ENCODE measurements at regions not wholly inside any gene's neighbourhood (a gene's known extent, or its start where the extent isn't known, plus 50 kb on each side); places are given as distances from the start of the nearest gene placed in this dataset.

DNA sequence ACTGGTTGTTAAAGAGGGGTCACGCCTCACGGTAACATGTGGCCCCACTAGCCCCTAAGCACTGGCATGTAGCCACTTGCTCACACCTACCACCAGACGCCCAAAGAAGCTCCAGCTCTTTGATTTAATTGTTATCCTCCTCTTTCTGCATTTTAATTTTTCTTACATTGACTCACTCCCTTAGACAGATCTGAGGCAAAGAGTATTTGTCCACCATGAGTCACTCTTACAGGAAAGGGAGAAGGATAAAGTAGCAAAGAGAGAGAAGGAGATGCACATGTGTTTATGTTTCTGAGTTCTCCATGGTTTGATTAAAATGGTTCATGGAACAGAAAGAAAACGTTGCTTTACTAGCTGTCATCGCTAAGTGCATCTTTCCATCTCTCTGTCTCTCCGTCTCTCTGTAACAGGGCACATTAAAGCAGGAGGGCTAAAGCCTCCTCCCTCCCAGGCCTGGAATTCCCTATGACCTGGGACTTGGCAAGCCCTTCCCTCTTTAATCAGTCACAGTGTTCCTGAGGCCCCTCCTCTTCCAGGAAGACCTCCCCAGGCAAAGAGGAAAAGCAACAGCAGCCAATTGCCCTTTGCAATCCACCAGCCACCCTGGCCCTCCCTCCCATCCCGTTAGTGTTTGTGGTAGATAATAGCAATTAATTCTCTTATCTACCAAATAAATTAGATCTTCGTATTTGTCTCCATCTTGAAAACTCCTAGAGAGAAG lies 112.8 kb upstream of the TSHZ2 start:
- DNase-seq: no peak

DNA sequence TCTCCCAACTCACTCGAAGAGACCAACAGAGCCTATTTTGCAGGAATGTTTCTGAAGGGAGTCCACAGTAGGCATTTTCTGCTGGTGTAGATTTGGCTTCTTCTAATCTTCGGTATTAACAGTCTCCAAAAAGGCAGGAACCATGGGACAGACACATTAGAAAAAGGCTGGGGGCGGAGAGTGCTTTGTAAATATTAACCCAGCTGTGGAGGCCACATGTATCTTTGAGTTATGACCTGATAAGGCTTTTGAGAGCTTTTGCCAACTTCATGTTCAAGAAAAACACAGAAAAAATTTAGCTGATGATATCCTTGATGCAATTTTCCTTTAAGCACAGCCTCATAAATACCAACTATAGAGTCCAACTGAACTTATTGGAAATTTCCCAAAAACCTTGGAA lies 119.4 kb upstream of the TSHZ2 start:
- DNase-seq: no peak

DNA sequence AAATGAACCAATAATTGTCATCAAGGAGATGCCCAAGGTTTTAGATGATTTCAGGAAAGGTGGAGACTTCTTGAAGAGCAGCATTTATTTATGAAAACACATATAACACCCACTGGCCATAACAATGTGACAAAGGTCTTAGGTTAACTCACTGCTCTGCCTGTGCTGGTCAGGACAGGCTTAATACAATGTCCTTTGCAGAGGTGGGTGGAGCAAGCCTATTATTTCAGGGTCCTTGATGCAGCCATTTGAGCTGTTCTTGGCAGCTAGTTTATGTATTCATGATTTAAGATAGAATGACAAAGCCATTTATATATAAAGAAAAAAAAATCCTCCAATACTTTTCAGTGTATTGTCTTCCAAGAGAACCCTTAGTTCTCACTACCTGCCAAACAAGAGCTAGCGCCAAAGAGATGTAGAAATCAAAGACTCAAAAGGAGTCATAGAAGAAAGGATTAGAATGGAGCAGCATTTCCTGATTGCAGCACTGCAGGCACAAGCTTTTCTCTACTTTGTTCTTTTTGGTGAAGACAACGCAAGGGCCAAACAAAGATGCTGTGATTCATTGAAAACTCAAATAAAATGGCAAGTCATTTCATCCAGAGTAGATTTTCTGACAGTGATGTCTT lies 124.3 kb upstream of the TSHZ2 start:
- no peak for DNase-seq

DNA sequence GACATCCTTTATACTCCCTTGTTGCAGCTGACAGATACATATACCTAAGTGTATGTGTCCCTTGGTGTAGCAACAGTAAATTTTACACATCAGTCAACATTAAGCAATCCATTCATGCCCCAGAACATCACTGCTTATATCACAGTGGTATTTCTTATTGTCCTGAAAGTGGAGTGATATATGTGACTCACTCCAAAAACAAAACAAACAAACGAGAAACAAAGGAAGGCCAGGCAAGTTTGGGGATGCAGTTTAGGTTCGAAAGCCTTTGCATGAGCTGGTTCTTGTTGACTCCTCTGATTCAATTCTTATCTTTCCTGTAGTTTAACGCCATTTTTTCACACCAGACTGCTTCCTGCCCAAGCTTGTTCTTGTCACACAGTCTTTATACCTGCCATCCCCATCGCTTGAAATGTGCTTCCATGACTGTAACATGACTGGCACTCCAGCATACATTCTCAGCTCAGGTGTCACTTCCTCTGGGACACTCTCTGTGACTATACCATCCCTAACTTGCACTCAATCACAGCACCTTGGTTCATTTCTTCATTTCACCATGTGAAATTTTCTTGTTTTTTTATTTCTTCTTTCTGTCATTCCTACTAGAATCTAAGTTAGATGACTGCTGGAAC lies 125.0 kb upstream of the TSHZ2 start:
- DNase-seq: no peak

DNA sequence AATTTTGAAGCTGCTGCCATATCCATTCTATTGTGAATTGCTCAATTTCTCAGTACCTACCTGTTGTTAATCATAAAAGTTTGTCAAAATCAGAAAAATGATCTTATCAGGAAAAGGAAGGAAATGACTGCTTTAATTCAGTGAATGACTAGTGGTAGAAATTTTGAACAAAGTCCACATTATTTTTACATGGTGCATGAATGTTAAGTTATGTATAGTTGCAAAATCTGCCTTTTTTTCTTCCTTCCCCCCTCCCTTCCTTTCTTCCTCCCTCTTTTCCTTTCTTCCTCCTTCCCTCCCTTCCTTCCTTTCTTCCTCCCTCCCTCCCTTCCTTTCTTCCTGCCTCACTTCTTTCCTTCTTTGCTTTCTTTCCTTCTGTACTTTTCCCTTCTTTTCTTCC lies 127.1 kb upstream of the TSHZ2 start:
- no peak for DNase-seq

DNA sequence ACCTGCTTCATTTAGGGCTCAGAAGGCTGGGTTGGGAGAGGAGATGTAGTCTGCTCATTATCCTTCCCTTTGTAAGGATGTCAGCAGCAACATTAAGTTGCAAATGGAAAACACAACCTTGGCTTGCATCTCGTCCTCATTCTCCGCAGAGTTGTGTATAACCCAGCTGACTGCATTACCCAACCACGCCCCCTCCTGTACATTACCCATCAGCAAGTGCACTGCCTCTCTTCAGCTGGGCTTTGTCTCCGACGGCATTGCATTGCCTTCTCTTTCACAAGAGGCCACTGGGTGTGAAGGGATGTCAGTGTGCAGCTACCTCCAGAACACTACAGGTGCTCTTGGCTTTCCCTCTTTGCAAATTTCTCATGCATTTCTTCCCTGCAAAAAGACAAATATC lies 128.7 kb upstream of the TSHZ2 start:
- no peak for DNase-seq

DNA sequence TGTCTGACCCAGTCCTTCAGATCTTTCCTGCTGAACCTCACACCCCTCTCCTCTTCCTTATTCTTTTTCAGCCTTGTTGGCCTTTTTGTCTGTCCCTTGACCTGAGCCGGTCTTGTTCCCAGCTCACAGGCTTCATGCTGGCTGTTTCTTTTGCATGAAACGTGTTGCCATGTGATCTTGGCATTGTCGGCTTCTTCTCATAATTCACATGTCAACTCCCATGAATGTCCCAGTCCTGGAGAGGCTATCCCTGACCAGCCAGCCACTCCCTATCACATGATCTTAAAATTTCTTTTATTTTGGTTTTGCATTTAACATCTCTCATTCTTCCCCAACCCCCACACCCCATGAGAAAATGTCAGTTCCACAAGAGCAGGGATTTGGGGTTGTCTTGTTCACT lies 131.2 kb upstream of the TSHZ2 start:
- DNase-seq: no peak

DNA sequence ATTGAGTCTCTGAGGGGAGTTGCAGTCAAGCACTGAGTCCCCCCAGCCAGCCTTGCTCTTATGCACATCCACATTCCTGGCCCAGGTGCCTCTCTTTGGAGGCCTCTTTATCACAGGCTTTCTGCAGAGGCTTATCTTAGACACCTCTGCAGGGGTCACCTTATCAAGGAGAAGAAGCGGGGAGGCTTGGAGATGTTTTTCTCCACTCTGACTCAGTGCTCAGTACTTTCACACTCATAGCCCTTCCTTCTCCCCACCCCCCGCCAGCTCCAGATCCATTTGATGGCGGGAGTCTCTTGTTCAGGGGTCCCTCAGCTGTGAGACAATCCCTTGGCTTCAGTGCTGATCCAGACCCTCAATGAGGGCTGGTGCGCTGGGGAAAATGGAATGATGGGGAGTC lies 132.1 kb upstream of the TSHZ2 start:
- DNase-seq: no peak

DNA sequence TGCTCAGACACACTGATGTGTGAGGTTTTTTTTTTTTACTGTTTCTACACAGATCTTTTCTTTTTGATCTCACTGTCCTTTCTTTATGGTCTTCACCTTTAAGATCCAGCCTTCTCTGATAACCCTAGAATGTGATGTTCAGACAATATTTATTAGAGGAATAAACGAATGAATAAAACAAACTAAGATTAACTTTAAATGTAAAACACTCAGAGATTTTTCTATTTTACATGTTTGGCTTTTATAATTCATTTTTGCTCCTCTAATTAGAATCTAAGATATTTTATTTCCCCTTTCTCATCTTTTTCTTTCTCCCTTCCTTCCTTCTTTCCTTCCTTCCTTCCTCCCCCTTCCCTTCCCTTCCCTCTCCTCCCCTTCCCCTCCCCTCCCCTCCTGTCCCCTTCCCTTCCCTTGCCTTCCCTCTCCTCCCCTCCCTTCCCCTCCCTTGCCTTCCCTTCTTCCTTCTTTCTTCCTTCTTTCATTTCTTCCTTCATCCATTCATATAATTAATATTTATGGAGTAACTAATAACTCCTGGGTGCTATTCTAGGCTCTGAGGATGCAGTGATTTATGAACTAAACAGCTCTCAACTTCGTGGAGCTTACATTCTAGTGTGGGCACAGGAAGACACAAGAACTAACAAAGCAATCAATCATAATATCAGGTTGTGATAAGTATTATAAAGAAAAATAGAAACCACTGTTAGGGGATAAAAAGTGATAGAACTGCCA lies 133.5 kb upstream of the TSHZ2 start:
- no peak for DNase-seq

DNA sequence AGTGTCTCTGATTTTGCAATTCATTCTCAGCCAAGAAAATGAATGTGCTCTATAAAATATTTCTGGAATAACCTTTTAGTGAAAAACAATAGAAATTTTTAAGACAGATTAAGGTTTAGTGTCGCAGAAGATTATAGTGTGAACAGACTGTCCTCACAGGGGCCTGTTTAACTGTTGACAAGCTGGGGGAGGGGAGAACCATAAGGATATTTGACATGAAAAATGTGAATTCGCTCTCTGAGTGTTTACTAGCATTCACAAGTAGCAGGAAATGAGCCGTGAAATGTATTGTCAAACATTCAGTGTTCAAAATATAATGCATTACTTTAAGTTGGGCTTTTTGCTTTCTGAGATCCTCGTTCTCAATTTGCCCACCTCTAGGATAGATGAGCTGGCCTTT lies 134.8 kb upstream of the TSHZ2 start:
- DNase-seq: no peak

DNA sequence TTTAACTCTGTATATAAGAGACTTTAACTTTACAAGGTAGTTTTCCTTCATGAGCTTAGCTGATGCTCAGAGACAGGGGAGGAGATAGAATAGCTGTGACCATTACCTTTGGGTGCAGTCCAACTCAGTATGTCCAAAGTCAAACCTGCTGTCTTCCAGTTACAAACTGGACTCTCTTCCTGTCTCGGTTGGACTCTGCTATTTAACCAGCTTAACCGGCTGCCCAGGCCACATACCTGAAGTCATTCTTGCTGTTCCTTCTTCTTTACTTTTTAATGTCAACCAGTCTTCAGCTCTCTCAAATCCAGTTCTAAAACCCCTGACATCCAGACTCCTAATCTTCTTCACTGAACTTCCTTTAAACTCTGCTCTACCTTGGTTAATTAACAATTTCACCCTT lies 138.3 kb upstream of the TSHZ2 start:
- DNase-seq: no peak

DNA sequence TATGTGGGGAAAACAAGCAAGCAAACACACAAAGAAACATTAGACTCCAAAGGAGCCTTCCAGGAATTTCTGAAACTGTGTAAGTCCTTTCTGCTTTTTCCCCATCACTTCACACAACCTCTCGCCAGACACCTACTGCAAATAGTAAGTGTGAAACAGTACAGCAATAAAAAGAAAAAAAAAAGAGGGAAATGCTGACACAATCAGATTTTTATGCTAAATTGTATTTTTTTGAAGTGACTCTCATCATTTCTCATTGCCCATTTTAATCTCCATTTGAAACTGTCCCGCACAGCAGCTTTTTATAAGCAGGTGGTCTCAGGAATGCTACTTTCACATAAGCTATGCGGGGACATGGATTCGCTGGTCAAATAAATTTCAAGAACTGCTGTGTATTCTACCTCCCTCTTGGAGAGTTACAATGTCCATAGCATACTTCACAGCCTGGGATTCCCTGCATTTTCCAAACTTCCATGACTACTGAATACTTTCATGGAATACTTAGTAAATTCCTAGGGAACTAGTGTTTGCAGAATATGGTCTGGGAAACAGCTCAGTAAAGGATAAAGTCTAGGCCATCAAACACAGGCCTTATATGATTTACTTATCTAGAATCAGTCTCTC lies 139.9 kb upstream of the TSHZ2 start:
- DNase-seq: no peak

DNA sequence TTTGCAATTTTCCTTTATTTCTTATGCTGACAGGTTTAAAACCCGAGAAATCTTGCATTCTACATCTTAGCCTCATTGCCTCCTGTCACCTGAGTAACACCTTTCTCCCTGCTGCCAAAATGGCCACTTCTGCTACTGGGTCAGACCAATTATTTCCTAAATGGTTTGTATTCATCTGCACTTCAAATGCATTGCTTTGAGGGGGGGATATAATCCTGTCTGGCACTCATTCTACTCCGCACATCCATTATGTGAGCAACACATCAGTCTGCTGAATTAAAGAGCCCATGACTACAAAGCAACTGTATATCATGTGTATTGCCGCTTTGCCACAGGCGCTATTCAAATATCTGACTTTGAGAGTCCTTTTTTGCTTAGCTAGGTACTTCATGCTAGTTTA lies 141.6 kb upstream of the TSHZ2 start:
- no peak for DNase-seq

DNA sequence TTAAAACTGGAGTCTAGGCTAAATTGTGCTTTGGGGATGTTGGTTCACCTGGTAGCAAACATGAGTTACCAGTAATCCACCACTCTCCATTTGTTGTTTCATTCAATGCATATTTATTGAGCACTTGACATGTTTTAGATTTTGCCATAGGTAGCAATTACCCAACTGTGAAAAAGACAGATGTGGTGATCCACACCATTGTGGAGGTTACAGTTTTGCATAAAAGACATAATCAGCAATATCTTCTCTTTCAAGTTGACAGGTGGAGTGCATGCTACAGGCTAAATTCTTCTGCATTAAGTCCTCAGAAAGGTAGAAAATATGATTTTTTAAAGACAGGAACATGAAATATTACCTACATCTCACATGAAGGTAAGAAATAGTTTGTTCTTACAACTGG lies 143.0 kb upstream of the TSHZ2 start:
- DNase-seq: no peak

DNA sequence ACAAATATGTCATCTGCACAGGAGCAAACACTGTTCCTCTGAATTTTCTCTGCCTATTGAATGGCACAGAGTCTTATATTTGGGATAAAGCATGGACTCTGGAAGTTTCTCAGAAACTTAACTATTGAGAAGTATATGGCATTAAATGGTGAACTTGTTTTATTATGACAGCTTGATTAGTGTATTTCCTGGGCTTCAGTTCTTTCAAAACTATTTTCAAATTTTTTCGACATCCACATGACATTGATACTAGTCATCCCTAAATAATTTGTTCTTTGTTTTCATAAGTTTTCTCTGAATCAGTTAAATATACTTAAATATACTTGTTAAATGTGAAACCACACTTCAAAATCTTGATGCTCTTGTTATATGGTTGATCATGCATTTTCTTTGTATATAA lies 144.0 kb upstream of the TSHZ2 start:
- no peak for DNase-seq

DNA sequence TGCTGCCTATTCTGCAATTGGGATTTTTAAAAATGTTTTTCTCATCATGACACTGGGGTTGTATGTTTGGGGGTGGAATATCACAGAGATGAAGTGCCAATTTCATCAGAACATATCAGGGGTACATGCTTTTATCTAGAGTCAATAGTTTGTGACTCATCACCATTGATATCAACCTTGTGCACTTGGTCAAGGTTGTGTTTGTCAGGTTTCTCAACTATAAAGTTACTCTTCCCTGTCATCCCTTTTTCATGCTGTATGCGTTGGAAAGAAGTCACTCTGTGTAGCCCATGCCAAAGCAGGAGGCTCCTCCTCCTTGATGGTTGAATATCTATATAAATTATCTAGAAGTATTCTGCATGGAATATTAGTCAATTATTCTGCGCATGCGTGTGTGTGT lies 145.4 kb upstream of the TSHZ2 start:
- DNase-seq: no peak

DNA sequence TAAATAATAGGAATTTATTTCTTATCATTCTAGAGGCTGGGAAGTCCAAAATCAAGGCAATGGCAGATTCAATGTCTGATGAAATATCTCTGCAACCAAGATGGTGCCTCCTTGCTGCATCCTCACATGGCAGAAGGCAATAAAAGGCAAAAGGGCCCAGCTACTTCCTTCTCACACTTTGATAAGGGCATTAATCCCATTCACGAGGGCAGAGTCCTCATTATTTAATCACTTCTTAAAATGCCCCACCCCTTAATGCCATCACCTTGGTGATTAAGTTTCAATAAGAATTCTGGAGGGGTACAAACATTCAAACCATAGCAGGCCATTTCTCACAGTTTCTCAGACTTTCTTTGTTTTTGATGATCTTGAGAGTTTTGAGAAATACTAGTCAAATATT lies 145.8 kb upstream of the TSHZ2 start:
- DNase-seq: no peak

DNA sequence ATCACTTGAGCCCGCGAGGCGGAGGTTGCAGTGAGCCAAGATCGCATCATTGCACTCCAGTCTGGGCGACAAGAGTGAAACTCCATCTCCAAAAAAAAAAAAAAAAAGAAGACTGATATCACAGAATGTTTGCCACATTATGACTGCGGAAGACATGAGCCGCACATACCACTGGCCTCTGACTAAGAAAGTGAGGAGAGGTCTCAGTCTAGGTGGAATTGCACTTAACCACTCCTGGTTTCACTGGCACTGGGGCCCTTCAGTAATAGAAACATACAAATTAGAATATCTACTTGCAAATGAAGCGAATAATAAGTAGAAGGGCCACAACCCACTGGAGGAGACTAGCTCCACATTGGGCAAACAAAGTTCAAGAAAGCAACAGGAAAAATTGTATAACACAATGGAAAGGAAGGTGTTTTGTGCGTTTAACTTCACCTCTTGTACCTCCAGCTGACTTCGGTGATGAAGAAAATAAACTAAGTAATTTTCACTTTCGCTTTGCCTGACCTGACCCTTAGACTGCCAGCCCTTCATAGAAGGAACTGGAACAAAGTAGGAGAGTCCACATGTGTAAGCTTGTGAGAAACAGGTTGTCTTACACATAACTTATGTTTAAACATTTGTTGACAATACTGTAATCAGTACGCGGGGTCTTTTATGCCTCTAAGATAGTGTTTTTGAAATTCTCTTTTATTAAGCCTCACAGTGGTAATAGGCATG lies 147.5 kb upstream of the TSHZ2 start:
- no peak for DNase-seq

DNA sequence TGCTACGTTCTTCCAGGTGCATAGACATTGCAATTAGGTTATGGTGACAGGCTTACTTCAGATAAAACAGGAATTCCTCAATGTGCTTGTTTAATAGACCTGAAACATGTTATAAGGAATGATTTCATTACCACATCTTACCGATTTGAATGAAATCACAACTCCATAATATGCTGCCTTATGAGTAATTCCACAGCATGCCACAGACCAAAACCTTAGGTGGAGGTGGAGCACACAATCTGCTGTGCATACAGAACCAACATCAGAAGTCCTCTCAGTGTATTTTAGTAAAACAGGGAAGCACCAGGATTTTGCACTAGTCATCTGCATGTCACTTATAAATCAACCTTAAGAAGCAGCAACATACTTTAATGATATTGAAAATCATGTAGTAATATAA lies 148.9 kb upstream of the TSHZ2 start:
- no peak for DNase-seq

DNA sequence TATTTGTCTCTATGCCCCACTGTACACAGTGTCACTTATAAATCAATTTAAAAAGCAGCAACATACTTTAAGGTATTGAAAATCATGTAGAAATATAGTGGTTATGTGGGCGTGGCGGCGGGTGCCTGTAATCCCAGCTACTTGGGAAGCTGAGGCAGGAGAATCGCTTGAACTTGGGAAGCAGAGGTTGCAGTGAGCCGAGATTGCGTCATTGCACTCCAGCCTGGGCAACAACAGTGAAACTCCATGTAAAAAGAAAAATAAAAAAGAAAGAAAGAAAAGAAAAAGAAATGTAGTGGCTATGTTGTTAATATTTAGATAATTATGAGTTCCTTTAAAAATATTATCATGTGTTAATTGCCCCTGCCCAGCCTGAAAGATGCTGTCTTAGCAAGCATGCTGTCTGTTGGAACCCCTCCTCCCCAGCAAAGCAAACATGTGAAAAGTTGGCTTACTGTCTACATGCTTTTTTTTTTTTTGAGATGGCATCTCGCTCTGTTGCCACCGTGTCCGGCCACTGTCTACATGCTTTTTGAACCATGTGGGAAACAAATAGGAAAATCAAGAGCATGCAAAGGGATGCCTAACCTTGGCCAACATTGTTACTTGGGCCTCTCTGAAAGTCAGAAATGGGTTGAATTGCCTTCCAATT lies 151.4 kb upstream of the TSHZ2 start:
- no peak for DNase-seq

DNA sequence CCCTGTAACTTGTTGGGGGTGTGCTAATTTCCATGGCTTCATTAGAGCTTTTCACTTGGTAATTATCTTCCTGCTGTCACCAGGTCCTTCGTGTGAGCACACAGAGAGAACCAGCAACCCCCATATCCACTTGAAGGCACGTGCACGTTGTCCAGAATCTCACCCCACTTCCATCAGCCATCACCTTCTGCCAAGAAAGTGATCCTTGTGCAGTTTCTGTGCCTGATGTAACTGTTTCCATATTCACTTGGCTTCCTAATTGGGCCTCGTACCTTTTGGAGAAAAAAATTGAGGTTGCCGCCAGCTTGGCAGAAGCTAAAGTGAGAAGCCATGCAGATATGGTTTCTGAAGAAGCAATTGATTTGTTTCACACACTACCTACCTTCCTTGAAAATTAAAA lies 153.7 kb upstream of the TSHZ2 start:
- DNase-seq: no peak

DNA sequence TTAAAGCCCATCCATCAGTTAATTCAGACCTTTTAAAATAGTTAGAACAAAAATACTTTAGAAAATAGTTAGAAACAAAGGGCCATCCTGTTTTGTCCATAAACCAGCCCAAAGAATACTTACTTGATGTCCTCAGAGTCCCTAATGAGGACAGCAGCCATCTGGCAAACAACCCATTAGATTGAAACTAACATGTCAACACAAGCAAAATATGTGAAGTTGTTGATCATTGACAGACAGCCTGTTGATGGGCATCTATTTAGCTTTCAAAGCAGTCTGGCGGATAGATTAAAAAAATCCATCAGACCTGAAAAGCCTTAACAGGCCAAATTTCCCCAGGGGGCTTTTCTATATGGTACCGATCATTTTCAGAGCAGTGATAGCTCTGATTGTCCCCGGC lies 154.2 kb upstream of the TSHZ2 start:
- no peak for DNase-seq
